ENCODE measurements at regions not wholly inside any gene's neighbourhood (a gene's known extent, or its start where the extent isn't known, plus 50 kb on each side); places are given as distances from the start of the nearest gene placed in this dataset.

DNA sequence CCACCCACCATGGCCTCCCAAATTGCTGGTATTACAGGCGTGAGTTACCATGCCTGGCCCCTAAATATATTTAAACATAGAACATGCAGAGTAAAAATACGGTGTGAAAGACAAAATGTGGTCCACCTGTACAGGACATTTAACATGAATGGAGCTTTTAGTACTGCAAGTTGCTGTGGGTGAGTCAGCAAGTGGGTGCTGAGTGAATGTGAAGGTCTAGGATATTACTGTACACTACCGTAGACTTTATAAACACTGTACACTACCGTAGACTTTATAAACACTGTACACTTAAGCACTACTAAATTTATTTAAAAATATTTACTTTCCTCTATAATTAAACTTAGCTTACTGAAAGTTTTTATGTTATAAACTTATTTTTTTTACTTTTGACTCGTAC lies 317.8 kb downstream of the PRDM9 start:
- 71 to 79% methylated on average over 5 of the region's 5 CpGs for WGBS, 2 donors
- no peak overlapping the region for H3K4me3 ChIP-seq

DNA sequence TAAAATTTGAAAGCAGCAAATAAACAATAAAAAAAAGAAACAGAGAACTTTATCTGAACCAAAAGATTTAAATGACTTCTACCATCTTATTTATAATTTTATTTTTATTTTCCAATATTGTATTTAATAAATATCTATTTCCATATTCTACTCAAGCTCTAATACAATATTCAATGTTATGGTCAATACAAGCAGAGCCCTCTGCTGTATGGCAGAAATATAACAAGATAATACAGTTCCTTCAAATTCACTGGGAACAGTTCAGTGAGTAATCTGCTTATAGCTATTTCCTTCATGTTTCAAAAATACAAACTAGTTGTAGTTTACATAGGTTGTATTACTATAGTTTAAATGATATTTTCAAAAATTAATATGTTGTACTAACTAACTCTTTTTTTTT lies 332.7 kb downstream of the PRDM9 start:
- H3K4me1 ChIP-seq, result no peaks in the 10 kb centered on the region
- no peak overlapping the region for H3K4me3 ChIP-seq
- intact Hi-C loops (cut with DNase I), result no loop called here
- no peaks in the 10 kb centered on the region for H3K27me3 ChIP-seq
- H3K9me3 ChIP-seq, result peaks cover 0 to 6% (median 0%) of the 10 kb centered on the region in 3 donors
- H3K27ac ChIP-seq, result no peak overlapping the region
- no peak for DNase-seq
- TF ChIP-seq, protein P1, sequence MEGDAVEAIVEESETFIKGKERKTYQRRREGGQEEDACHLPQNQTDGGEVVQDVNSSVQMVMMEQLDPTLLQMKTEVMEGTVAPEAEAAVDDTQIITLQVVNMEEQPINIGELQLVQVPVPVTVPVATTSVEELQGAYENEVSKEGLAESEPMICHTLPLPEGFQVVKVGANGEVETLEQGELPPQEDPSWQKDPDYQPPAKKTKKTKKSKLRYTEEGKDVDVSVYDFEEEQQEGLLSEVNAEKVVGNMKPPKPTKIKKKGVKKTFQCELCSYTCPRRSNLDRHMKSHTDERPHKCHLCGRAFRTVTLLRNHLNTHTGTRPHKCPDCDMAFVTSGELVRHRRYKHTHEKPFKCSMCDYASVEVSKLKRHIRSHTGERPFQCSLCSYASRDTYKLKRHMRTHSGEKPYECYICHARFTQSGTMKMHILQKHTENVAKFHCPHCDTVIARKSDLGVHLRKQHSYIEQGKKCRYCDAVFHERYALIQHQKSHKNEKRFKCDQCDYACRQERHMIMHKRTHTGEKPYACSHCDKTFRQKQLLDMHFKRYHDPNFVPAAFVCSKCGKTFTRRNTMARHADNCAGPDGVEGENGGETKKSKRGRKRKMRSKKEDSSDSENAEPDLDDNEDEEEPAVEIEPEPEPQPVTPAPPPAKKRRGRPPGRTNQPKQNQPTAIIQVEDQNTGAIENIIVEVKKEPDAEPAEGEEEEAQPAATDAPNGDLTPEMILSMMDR (IDR thresholded peaks at IDR 0.05), result no peak
- no peak for TF ChIP-seq POLR2A (IDR thresholded peaks at IDR 0.05)
- no peaks in the 10 kb centered on the region for H3K36me3 ChIP-seq

More for the DNA sequence above, 317.8 kb downstream of the PRDM9 start:
- no peaks in the 10 kb centered on the region for H3K27me3 ChIP-seq
- no peak for TF ChIP-seq POLR2A (IDR thresholded peaks at IDR 0.05)
- no peak overlapping the region for H3K27ac ChIP-seq
- intact Hi-C loops (cut with DNase I), result no loop called here
- H3K4me1 ChIP-seq, result no peaks in the 10 kb centered on the region
- no peaks in the 10 kb centered on the region for H3K9me3 ChIP-seq
- DNase-seq, result no peak
- no peaks in the 10 kb centered on the region for H3K36me3 ChIP-seq

DNA sequence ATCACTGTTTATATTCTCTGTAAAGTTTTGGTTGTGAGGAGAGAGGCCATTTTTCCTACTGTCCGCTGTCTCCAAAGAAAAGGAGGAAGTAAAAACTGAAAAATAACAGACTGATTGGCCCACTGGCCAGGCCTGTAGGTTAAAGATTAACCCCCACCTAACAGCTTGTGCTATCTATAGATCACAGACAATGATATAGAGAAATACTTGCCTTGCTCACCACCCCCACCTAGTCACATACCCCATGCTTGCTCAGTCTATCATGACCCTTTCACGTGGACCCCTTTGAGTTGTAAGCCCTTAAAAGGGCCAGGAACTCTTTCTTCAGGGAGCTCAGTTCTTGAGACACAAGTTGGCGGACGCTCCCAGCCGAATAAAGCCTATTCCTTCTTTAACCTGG lies 357.4 kb downstream of the PRDM9 start:
- TF ChIP-seq, protein P1 (IDR thresholded peaks at IDR 0.05), result no peak
- 69 to 71% methylated on average over 5 of the region's 5 CpGs for WGBS, 2 donors
- no peaks in the 10 kb centered on the region for H3K4me1 ChIP-seq
- peaks cover 0 to 9% (median 0%) of the 10 kb centered on the region in 3 donors for H3K9me3 ChIP-seq
- H3K36me3 ChIP-seq, result no peaks in the 10 kb centered on the region
- no peak overlapping the region for H3K27ac ChIP-seq
- H3K4me3 ChIP-seq, result no peak overlapping the region
- no peak for DNase-seq
- intact Hi-C loops (cut with DNase I), result no loop called here
- no peaks in the 10 kb centered on the region for H3K27me3 ChIP-seq

DNA sequence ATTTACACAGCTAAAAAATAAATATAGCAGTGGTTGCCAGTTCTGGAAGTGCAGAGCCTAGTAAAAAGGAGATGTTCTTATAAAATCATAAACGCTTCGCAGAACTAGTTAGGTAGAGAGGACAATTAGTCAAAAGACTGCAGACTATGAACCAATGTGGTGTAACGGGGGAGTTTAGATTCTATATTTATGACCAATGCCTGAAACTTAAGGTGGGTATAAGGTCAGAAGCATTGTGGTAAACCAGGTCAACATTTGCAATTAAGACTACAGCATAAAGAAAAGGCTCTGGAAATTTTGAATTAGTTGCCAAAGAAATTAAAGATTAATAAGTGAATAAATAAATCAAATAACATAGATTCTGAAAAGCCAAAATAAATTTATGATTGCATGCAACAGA lies 370.4 kb downstream of the PRDM9 start:
- Histone ChIP-seq H3K4me1 (no peaks in the 10 kb centered on the region), H3K9me3 (no peaks in the 10 kb centered on the region), H3K4me3 (no peak overlapping the region), H3K27me3 (no peaks in the 10 kb centered on the region), H3K36me3 (no peaks in the 10 kb centered on the region), H3K27ac (no peak overlapping the region)
- DNase-seq, result no peak
- intact Hi-C loops (cut with DNase I), result no loop called here
- TF ChIP-seq, protein P1 (IDR thresholded peaks at IDR 0.05), result no peak
- no peak for TF ChIP-seq POLR2A (IDR thresholded peaks at IDR 0.05)
- WGBS, 2 donors, result 84 to 87% methylated on average over 3 of the region's 3 CpGs

DNA sequence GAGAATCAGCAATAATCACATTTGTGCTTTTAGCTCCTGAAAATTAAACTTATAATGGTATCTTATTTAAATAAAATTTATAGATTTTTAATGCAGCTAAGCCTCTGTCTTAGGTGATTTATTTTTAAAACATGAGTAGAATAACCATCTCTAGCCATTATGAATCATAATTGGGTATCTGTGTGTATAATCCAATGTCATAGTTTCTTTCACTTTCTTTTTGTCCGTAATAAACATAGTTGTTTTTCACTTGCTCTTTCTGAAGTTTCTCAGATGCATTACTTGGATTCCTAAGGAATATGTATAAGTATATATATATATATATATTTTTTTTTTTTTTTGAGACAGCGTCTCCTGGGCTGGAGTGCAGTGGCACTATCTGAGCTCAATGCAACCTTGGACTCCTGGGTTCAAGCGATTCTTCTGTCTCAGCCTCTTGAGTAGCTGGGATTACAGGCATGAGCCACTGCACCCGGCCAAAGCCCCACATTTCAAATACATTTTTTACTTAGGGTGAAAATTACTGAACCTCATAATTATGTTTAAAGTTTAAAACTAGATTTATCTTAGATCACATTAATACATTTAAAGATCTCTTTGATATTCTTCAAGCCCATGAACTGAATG lies 377.1 kb downstream of the PRDM9 start:
- 64 to 78% methylated on average over 4 of the region's 4 CpGs for WGBS, 2 donors
- no peak overlapping the region for H3K27ac ChIP-seq
- intact Hi-C loops (cut with DNase I), result no loop called here
- H3K9me3 ChIP-seq, result no peaks in the 10 kb centered on the region
- no peak for DNase-seq
- H3K27me3 ChIP-seq, result no peaks in the 10 kb centered on the region
- H3K4me1 ChIP-seq, result no peaks in the 10 kb centered on the region
- no peak for TF ChIP-seq POLR2A (IDR thresholded peaks at IDR 0.05)
- TF ChIP-seq, protein P1 (IDR thresholded peaks at IDR 0.05), result no peak
- no peak overlapping the region for H3K4me3 ChIP-seq
- no peaks in the 10 kb centered on the region for H3K36me3 ChIP-seq

DNA sequence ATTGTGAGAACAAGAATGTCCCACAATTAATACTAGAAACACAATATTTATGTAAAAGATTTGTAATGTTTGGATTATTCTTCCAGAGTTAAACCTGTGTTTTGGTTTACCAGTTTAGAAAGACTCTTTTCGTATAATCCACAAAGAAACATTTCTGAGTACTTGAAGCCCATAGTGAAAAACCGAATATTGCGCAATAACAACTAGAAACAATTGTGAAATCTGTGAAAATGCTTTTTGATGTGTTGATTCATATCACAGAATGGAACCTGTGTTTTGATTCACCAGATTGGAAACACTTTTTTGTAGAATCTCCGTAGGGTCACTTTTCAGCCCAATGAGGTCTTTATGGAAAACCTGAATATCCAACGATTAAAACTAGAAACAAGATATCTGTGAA lies 386.2 kb downstream of the PRDM9 start:
- H3K9me3 ChIP-seq, result no peaks in the 10 kb centered on the region
- H3K4me1 ChIP-seq, result no peaks in the 10 kb centered on the region
- WGBS, 2 donors, result 84 to 95% methylated on average over 5 of the region's 5 CpGs
- DNase-seq, result no peak
- no peak overlapping the region for H3K27ac ChIP-seq
- H3K27me3 ChIP-seq, result no peaks in the 10 kb centered on the region
- TF ChIP-seq POLR2A (IDR thresholded peaks at IDR 0.05), result no peak
- TF ChIP-seq, protein P1 (IDR thresholded peaks at IDR 0.05), result no peak
- intact Hi-C loops (cut with DNase I), result no loop called here
- H3K36me3 ChIP-seq, result no peaks in the 10 kb centered on the region
- no peak overlapping the region for H3K4me3 ChIP-seq
